DND-41 (cell line): ENCODE measurements at regions not wholly inside any gene's neighbourhood (a gene's known extent, or its start where the extent isn't known, plus 50 kb on each side); places are given as distances from the start of the nearest gene placed in this dataset.

Source experiments
- ATAC-seq: fragments of 200-7000 bp; cut with Tn5 transposase; 3 replicates; pipeline ENCODE4 v1.9.1; 2021; ENCODE audit warnings: low read depth; ENCODE audit not compliant: insufficient read depth
- DNase-seq: peaks from one replicate; pipeline ENCODE4 v3.0.0-alpha.2; 2020
- H2AFZ ChIP-seq: 2 replicates; pipeline ENCODE4 v1.6.0; 2012; ENCODE audit warnings: low read depth, low read length
- H3K27ac ChIP-seq: 2 replicates; pipeline ENCODE4 v1.5.1; 2012; ENCODE audit warnings: low read length, inconsistent platforms
- H3K27me3 ChIP-seq: fragments of 200-600 bp; sonication (generic); 2 replicates; pipeline ENCODE4 v1.6.0; 2012; ENCODE audit warnings: low read length, mild to moderate bottlenecking, inconsistent platforms; ENCODE audit not compliant: insufficient read depth, poor library complexity
- H3K36me3 ChIP-seq: 2 replicates; pipeline ENCODE4 v1.5.1; 2012; ENCODE audit warnings: low read length, inconsistent platforms; ENCODE audit not compliant: insufficient read depth
- H3K4me1 ChIP-seq: 2 replicates; pipeline ENCODE4 v1.5.1; 2012; ENCODE audit warnings: mild to moderate bottlenecking, low read length; ENCODE audit not compliant: insufficient read depth
- H3K4me2 ChIP-seq: 2 replicates; pipeline ENCODE4 v1.6.0; 2012; ENCODE audit warnings: mild to moderate bottlenecking, moderate library complexity, low read length, inconsistent platforms; ENCODE audit not compliant: insufficient read depth
- H3K4me3 ChIP-seq, 2 experiments: fragments of 200-600 bp in 1 of 2; shearing (Covaris generic) in 1 of 2; 2 replicates each; pipeline ENCODE4 v1.5.1; 2012 to 2016; ENCODE audit warnings: inconsistent platforms in 2 of 2, low read length in 2 of 2, mild to moderate bottlenecking in 2 of 2, low read depth in 1 of 2, moderate library complexity in 1 of 2
- H3K79me2 ChIP-seq: 2 replicates; pipeline ENCODE4 v1.6.0; 2012; ENCODE audit warnings: low read length, inconsistent platforms; ENCODE audit not compliant: insufficient read depth
- H3K9ac ChIP-seq: 2 replicates; pipeline ENCODE4 v1.6.0; 2012; ENCODE audit warnings: low read depth, mild to moderate bottlenecking, inconsistent platforms, low read length, moderate library complexity
- H3K9me3 ChIP-seq: 2 replicates; pipeline ENCODE4 v1.5.1; 2012; ENCODE audit warnings: low read length, moderate library complexity, mild to moderate bottlenecking, inconsistent platforms; ENCODE audit not compliant: insufficient read depth, severe bottlenecking
- H4K20me1 ChIP-seq: 2 replicates; pipeline ENCODE4 v1.6.0; 2012; ENCODE audit warnings: low read length; ENCODE audit not compliant: insufficient read depth
- CTCF ChIP-seq: IDR thresholded peaks from 2 replicates; pipeline ENCODE4 v1.5.1; 2012; ENCODE audit warnings: borderline replicate concordance, low read length, moderate library complexity, mild to moderate bottlenecking; ENCODE audit not compliant: poor library complexity, severe bottlenecking; ENCODE audit errors: extremely low read depth
- EZH2 ChIP-seq: IDR thresholded peaks from 3 replicates; pipeline ENCODE4 v1.6.1; 2012; ENCODE audit warnings: borderline replicate concordance, low read depth, mild to moderate bottlenecking, moderate library complexity, low read length, inconsistent platforms; ENCODE audit not compliant: severe bottlenecking

- DNase-seq, result no peak
- H3K4me1 ChIP-seq, result no peaks in the 10 kb centered on the region
Measured at GRCh38 chr17:71387456-71387855, 733.4 kb upstream of the SOX9 start.

GRCh38 chr17:71392715-71393567 is 727.9 kb upstream of the SOX9 start:
- Histone ChIP-seq H4K20me1 (no peaks in the 10 kb centered on the region), H3K79me2 (no peaks in the 10 kb centered on the region), H3K27ac (no peak overlapping the region), H3K9ac (no peak overlapping the region), H3K4me1 (no peaks in the 10 kb centered on the region), H2AFZ (no peak overlapping the region), H3K36me3 (no peaks in the 10 kb centered on the region), H3K4me3 (no peak overlapping the region), H3K27me3 (no peaks in the 10 kb centered on the region), H3K4me2 (no peak overlapping the region), H3K9me3 (peaks cover 4% of the 10 kb centered on the region)
- TF ChIP-seq CTCF (no peak), EZH2 (no peak)
- ATAC-seq (no peak), DNase-seq (no peak)

More at GRCh38 chr17:71387456-71387855, 733.4 kb upstream of the SOX9 start:
- peaks cover 11% of the 10 kb centered on the region for H3K9me3 ChIP-seq
- no peak overlapping the region for H3K4me3 ChIP-seq
- no peak for TF ChIP-seq CTCF
- TF ChIP-seq EZH2, result no peak
- ATAC-seq, result no peak
- H4K20me1 ChIP-seq, result no peaks in the 10 kb centered on the region
- H3K27me3 ChIP-seq, result no peaks in the 10 kb centered on the region
- no peaks in the 10 kb centered on the region for H3K79me2 ChIP-seq
- H3K27ac ChIP-seq, result no peak overlapping the region
- H3K36me3 ChIP-seq, result no peaks in the 10 kb centered on the region
- no peak overlapping the region for H2AFZ ChIP-seq
- no peak overlapping the region for H3K4me2 ChIP-seq
- no peak overlapping the region for H3K9ac ChIP-seq

- no peak overlapping the region for H3K4me3 ChIP-seq
- no peak for ATAC-seq
- no peak overlapping the region for H3K9ac ChIP-seq
- no peaks in the 10 kb centered on the region for H3K79me2 ChIP-seq
- H2AFZ ChIP-seq, result no peak overlapping the region
- no peak for DNase-seq
- H3K27me3 ChIP-seq, result no peaks in the 10 kb centered on the region
- H3K9me3 ChIP-seq, result no peaks in the 10 kb centered on the region
- H3K27ac ChIP-seq, result no peak overlapping the region
- H4K20me1 ChIP-seq, result no peaks in the 10 kb centered on the region
- H3K4me2 ChIP-seq, result no peak overlapping the region
- no peaks in the 10 kb centered on the region for H3K4me1 ChIP-seq
- no peaks in the 10 kb centered on the region for H3K36me3 ChIP-seq
- TF ChIP-seq EZH2 (no peak), CTCF (no peak)
Measured at GRCh38 chr17:71395901-71396300, 724.9 kb upstream of the SOX9 start.
